Body of pancreas (tissue), 4 donors: ENCODE measurements at regions not wholly inside any gene's neighbourhood (a gene's known extent, or its start where the extent isn't known, plus 50 kb on each side); places are given as distances from the start of the nearest gene placed in this dataset.

Source experiments
- POLR2A ChIP-seq, 3 donors: fragments of 450-650 bp; IDR thresholded peaks; one replicate each; pipeline ENCODE4 v1.6.1; 2016; ENCODE audit warnings: antibody characterized with exemption in 3 of 3, mild to moderate bottlenecking in 2 of 3
- TF ChIP-seq, protein P1 (sequence below), 7 experiments: fragments of 450-650 bp in 4 of 7; fragments of 200-600 bp in 3 of 7; sonication (generic) in 3 of 7; IDR thresholded peaks; one replicate each; pipeline ENCODE4 v1.5.1; 2016 to 2019; ENCODE audit warnings: antibody characterized with exemption in 7 of 7

GRCh38 chr14:57058319-57058718, 210.4 kb downstream of the EXOC5 start:
- TF ChIP-seq POLR2A (IDR thresholded peaks at IDR 0.05): peak in 1 of 3 donors; percentile 29
- TF ChIP-seq, protein P1, sequence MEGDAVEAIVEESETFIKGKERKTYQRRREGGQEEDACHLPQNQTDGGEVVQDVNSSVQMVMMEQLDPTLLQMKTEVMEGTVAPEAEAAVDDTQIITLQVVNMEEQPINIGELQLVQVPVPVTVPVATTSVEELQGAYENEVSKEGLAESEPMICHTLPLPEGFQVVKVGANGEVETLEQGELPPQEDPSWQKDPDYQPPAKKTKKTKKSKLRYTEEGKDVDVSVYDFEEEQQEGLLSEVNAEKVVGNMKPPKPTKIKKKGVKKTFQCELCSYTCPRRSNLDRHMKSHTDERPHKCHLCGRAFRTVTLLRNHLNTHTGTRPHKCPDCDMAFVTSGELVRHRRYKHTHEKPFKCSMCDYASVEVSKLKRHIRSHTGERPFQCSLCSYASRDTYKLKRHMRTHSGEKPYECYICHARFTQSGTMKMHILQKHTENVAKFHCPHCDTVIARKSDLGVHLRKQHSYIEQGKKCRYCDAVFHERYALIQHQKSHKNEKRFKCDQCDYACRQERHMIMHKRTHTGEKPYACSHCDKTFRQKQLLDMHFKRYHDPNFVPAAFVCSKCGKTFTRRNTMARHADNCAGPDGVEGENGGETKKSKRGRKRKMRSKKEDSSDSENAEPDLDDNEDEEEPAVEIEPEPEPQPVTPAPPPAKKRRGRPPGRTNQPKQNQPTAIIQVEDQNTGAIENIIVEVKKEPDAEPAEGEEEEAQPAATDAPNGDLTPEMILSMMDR (IDR thresholded peaks at IDR 0.05): no peak
